Stimulated activated naive B cell treated with anti-CD40 and anti-IgM and Interleukin-4, amounts not matched to agents 10 μg/mL and 1 μg/mL and 100 μg/mL, for 72 hours (primary cell): ENCODE measurements at regions not wholly inside any gene's neighbourhood (a gene's known extent, or its start where the extent isn't known, plus 50 kb on each side); places are given as distances from the start of the nearest gene placed in this dataset.

Experiments used
- ATAC-seq, 2 donors: fragments of 150-1000 bp; cut with Tn5 transposase; replicated peaks; 2 replicates each; pipeline ENCODE4 v1.10.0; 2021; ENCODE audit warnings: moderate library complexity in 1 of 2
- DNase-seq: peaks from one replicate; pipeline ENCODE4 v3.0.0; 2021
- H3K27ac Mint-ChIP-seq: one replicate; pipeline ENCODE4 v1.8.0; 2022; ENCODE audit warnings: mild to moderate bottlenecking, mixed read lengths
- H3K27me3 Mint-ChIP-seq, 2 donors: one replicate each; pipeline ENCODE4 v1.8.0; 2022; ENCODE audit warnings: mixed read lengths in 2 of 2
- H3K36me3 Mint-ChIP-seq, 2 donors: one replicate each; pipeline ENCODE4 v1.8.0; 2022; ENCODE audit warnings: mixed read lengths in 2 of 2, mild to moderate bottlenecking in 1 of 2
- H3K4me1 Mint-ChIP-seq, 2 donors: one replicate each; pipeline ENCODE4 v1.8.0; 2022; ENCODE audit warnings: mixed read lengths in 2 of 2, mild to moderate bottlenecking in 1 of 2
- H3K4me3 Mint-ChIP-seq, 2 donors: one replicate each; pipeline ENCODE4 v1.8.0; 2022; ENCODE audit warnings: mild to moderate bottlenecking in 2 of 2, mixed read lengths in 2 of 2, moderate library complexity in 1 of 2
- H3K9me3 Mint-ChIP-seq, 2 donors: one replicate each; pipeline ENCODE4 v1.8.0; 2022; ENCODE audit warnings: mixed read lengths in 2 of 2, mild to moderate bottlenecking in 1 of 2

DNA sequence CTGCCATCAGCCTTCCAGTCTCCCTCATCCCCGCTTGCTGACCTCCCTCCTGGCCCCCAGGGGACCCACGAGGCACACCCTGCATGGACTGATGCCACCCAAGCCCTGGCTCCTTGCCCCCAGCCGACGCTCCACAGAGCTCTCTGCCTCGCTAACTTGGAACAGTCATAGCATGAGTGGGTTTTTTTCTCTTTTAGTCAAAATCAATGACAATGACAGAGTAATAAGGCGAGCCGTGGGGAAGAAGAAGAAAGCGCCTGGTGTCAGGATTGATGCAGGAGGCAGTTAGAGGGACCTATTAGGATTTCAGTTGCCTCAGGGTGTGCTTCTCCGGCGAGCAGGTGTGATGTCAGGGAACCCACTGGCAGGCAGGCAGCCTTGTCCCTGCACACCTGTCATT lies 176.3 kb upstream of the TNRC6C start:
- no peaks in the 10 kb centered on the region for H3K4me1 Mint-ChIP-seq
- peak in 1 of 2 donors; percentile 31 for ATAC-seq
- H3K9me3 Mint-ChIP-seq = no peaks in the 10 kb centered on the region
- peak overlapping the region; percentile 68 for H3K27ac Mint-ChIP-seq
- H3K36me3 Mint-ChIP-seq = no peaks in the 10 kb centered on the region
- peaks cover 44 to 60% of the 10 kb centered on the region in 2 donors for H3K27me3 Mint-ChIP-seq
- DNase-seq = no peak
- no peak overlapping the region for H3K4me3 Mint-ChIP-seq

DNA sequence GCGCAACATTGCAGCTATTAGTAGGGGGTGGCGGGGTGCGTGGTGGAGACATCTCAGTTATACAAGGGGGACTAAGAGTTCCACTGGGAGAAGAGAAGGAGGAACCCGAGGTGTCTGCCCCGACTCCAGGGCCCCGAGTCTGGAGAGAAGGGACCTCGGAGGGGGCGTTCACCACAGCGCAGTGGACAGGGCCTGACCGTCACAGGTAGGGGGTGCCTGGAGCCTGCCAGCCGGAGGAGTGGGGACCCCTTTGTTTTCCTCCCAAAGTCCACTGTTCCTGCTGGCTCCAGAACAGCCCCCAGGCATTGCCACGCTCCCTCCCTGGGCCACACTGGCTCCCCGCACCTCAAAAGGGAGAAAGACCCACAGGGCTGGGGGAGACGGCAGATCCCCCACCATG lies 175.9 kb upstream of the TNRC6C start:
- H3K27ac Mint-ChIP-seq = peak overlapping the region; percentile 68
- H3K9me3 Mint-ChIP-seq = no peaks in the 10 kb centered on the region
- no peak overlapping the region for H3K4me3 Mint-ChIP-seq
- no peak for ATAC-seq
- H3K27me3 Mint-ChIP-seq = peaks cover 48 to 63% of the 10 kb centered on the region in 2 donors
- no peaks in the 10 kb centered on the region for H3K4me1 Mint-ChIP-seq
- no peaks in the 10 kb centered on the region for H3K36me3 Mint-ChIP-seq
- DNase-seq = no peak

DNA sequence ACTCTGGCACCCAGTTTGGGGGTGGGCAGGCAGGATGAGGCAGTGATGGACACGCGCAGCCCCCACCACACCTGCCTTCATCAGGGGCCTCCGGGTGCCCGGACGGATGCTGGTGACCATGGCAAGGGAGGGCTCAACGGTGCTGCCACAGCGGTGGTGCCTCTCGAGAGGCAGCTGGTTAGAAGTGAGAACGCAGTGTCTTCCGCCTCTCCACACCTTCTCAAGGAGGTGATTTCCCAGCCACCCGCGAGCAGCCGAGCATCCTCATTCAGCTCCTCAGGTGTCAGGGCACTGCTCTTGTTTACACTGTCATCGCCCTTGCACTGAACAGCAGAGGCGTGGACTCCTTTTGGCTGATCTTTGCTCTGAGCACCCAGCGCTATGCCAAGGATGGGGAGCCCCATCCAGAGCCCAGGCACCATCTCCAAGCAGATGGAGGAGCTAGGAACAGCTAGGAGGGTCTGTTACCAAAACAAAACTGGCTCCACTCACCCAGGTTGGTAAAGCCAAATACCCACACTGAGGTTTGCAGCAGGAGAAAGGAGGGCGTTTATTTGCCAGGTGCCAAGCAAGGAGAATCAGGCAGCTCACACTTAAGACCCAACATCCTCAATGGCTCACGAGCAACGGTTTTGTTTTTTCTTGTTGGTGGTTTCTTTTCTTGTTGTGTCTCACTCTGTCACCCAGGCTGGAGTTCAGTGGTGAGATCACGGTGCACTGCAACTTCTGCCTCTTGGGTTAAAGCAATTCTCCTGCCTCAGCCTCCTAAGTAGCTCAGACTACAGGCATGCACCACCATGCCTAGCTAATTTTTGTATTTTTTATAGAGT lies 174.3 kb upstream of the TNRC6C start:
- Mint-ChIP-seq H3K9me3 (no peaks in the 10 kb centered on the region), H3K27ac (no peak overlapping the region), H3K36me3 (no peaks in the 10 kb centered on the region), H3K27me3 (peaks cover 48 to 77% of the 10 kb centered on the region in 2 donors), H3K4me3 (no peak overlapping the region), H3K4me1 (peaks cover 0 to 1% of the 10 kb centered on the region in 2 donors)
- ATAC-seq = peak in 1 of 2 donors; percentile 60
- DNase-seq = peak; percentile 7

DNA sequence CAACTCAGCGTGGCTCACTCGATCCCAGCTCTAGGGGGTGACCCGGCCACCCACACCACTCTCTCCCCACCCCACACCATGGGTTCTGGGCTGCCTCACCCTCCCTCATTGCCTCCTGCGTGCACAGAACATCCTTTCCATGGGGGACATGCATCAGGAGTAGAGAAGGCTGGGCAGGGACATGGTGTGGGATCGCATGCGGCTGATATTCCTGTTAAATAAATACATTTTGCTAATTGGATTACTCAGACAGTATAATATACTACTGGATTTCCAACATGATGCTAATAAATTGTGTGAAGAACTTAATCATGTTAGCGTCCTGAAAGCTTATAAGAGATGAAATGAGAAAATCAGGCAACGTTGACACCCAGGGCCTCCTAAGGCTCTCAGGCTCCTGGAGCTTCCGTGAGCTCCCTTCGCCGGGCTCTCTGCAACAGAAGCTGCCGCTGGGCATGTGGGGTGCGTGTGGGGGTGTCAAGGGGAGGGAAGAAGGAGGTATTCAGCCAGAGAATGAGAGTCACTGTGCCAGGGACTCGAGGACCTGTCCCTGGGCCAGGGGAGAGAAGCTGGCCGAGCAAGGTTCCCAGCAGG lies 173.1 kb upstream of the TNRC6C start:
- ATAC-seq (no peak), DNase-seq (no peak)
- Mint-ChIP-seq H3K9me3 (no peaks in the 10 kb centered on the region), H3K4me1 (peaks cover 0 to 2% of the 10 kb centered on the region in 2 donors), H3K4me3 (no peak overlapping the region), H3K27ac (no peak overlapping the region), H3K36me3 (no peaks in the 10 kb centered on the region), H3K27me3 (peaks cover 55 to 72% of the 10 kb centered on the region in 2 donors)

DNA sequence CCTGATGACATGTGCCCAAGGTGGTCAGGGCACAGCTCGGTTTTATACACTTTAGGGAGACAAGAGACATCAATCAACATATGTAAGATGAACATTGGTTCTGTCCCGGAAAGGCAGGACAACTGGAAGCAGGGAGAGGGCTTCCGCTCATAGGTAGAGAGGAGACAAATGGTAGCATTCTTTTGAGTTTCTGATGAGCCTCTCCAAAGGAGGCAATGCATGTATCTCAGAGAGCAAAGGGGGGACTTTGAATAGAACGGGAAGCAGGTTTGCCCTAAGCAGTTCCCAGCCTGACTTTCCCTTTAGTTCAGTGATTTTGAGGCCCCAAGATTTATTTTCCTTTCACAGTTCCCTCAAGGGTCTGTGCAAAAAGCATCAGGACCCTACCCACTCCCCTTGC lies 172.4 kb upstream of the TNRC6C start:
- ATAC-seq (no peak), DNase-seq (no peak)
- Mint-ChIP-seq H3K4me1 (peaks cover 0 to 2% of the 10 kb centered on the region in 2 donors), H3K27ac (no peak overlapping the region), H3K27me3 (peaks cover 52 to 69% of the 10 kb centered on the region in 2 donors), H3K9me3 (no peaks in the 10 kb centered on the region), H3K4me3 (no peak overlapping the region), H3K36me3 (no peaks in the 10 kb centered on the region)

DNA sequence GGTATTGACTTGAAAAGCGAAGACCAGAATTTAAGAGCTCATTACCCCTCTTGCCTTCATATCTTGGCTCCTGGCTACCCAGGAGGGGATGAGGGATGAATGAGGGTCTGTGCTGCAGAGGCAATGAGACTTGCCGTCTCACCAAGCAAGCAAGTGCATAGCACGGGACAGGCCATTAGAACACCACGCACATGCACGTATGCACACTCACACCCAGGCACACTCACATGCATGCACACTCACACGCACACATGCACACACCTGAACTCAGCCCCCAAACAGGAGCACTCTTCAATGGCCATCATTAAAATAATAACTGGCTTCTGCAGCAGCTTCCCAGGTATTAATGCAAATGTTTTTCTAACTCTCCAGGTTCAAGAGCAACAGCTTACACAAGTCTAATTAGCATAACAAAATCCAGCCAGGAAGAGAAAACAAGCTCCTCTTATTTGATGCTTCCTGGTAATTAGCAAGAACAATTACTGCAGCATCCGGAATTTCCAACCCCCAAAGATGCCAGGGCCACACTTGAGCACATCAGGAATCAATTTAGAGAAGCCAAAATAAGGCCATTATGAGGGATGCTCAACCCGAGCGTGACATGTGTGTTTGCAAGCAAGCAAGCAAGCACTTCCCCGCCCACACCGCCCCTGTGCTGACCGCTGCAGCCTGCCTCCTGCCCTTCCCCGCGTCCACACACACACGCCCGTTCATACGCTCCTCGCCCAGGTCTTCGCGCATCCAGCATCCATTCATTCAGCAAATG lies 171.6 kb upstream of the TNRC6C start:
- ATAC-seq = no peak
- Mint-ChIP-seq H3K36me3 (no peaks in the 10 kb centered on the region), H3K27ac (no peak overlapping the region), H3K4me1 (peaks cover 0 to 2% of the 10 kb centered on the region in 2 donors), H3K4me3 (no peak overlapping the region), H3K27me3 (peaks cover 51 to 67% of the 10 kb centered on the region in 2 donors), H3K9me3 (no peaks in the 10 kb centered on the region)
- no peak for DNase-seq

DNA sequence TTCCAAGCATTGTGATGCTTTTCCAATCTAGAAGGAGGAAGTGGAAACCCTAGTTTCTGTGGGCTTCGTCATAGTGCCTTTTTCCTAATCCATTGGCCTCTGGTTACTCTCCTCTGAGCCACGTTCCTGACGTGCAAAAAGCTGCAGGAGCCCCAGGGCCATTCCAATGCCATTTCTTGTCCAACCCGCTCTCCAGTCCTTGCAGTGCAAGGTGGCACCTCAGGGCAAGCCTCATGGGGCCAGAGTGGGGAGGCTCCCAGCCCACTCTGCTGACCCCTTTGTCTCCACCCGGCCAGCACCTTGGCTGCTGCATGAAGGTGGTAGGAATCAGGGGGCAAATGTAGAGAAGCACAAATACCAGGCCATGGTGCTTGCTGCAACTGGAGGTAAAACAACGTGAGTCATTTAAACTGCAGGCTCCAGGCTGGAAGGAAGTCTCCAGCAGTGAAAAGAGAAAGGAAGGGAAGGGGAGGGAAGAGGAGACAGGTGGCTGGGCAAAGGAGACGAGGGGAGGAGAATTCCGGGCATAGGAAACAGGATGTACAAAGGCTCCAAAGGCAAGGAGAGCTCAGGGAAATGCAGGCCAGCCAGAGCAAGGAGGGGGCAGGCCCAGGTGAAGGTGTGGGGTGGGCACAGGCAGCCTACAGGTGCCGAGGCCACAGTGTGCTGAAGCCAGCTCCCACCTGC lies 168.2 kb upstream of the TNRC6C start:
- Mint-ChIP-seq H3K9me3 (no peaks in the 10 kb centered on the region), H3K36me3 (no peaks in the 10 kb centered on the region), H3K4me3 (no peak overlapping the region), H3K27me3 (peaks cover 50 to 79% of the 10 kb centered on the region in 2 donors), H3K27ac (no peak overlapping the region), H3K4me1 (peaks cover 0 to 5% of the 10 kb centered on the region in 2 donors)
- no peak for DNase-seq
- ATAC-seq = no peak

DNA sequence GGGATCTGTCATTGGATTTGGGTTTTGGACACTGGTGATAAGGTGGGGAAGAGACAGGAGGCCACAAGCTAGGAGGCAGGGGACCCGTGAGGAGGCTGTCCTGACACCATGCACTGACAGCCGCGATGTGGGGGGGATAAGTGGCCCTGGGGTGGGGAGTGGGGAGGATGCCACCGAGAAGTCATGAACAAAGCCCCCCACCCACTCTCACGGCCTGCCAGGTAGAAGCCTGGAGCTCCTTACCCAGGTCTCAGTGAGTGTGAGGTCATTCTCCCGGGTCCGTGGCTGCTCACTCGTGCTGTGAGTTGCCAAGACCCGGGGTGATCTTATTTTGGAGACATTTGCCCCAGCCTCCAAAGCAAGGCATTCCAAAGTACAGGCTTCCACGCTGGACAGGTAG lies 165.9 kb upstream of the TNRC6C start:
- H3K27me3 Mint-ChIP-seq = peaks cover 44 to 78% of the 10 kb centered on the region in 2 donors
- DNase-seq = no peak
- no peaks in the 10 kb centered on the region for H3K36me3 Mint-ChIP-seq
- no peak overlapping the region for H3K4me3 Mint-ChIP-seq
- no peak for ATAC-seq
- no peaks in the 10 kb centered on the region for H3K9me3 Mint-ChIP-seq
- H3K27ac Mint-ChIP-seq = no peak overlapping the region
- H3K4me1 Mint-ChIP-seq = peaks cover 0 to 5% of the 10 kb centered on the region in 2 donors

DNA sequence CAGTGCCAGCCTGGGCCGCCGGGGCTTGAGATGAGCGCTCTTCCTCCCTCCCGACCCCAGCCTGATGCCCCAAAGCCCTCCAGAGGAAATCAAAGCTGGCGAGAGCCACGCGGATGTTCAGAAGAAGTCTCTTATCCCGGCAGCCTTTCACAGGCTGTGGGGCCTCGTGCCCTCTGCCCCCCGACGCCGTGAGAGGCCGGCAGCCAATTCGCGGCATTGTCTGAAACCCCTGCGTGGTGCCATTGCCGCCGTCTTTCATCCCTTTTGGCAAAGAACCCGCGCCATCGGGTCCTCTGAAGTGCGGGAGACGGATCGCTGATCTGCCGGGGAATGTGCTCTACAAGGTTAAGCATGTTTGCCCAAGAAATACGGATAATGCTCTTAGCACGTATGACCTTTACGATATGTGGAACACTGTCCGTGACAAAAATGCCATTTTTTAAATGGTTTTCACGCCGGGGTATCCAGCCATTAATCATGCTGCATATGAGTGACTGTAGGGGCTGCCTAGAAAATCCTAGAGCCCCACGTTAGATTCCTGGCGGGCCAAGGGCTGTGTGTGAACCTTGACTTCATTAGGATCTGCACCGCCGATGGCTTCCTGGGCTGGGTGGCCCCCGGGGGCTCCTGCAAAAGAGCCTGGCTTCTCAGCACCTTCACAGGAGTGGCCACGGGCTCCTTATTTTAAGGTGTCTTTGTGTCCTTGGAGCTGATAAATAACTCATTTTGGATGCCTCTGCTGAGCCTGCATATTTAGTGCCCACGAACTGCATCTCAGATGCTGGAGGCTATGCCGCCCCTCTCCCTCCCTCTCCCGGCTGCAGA lies 165.1 kb upstream of the TNRC6C start:
- Mint-ChIP-seq H3K4me3 (no peak overlapping the region), H3K36me3 (no peaks in the 10 kb centered on the region), H3K27ac (no peak overlapping the region), H3K27me3 (peaks cover 43 to 78% of the 10 kb centered on the region in 2 donors), H3K9me3 (no peaks in the 10 kb centered on the region), H3K4me1 (peaks cover 0 to 5% of the 10 kb centered on the region in 2 donors)
- DNase-seq (no peak), ATAC-seq (no peak)

DNA sequence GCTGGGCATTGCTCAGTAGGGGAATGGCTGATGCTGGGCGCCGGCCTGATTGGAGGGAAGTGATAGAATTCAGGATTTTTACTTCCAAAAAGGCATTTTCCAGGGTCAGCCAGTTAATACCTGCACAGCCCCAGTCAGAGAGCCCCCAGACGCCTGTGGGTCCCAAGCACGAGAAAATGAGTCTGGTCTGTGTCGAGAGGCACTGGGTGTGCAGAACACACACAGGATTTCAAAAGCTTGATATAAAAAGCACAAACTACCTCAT lies 164.6 kb upstream of the TNRC6C start:
- H3K4me1 Mint-ChIP-seq = peaks cover 0 to 5% of the 10 kb centered on the region in 2 donors

DNA sequence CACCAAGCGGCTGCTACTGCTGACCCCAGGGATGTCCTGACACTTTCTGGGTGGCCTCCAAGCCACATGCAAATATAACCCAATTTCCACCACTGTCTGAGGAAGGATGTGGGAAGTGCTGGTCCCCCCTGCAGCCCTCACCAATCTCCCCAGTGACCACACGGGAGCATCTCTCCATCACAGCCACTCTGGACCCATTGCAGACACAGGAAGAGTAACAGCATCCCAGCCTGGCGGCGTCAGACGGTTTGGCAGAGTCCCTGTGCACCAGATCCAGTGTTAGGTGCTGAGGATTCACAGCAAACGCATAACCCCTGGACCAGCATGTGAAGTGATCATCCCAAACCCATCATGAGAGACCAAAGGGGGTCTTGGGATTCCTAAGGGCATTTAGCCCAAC lies 163.7 kb upstream of the TNRC6C start:
- peaks cover 0 to 3% of the 10 kb centered on the region in 2 donors for H3K4me1 Mint-ChIP-seq
- no peak overlapping the region for H3K4me3 Mint-ChIP-seq
- H3K9me3 Mint-ChIP-seq = no peaks in the 10 kb centered on the region
- peaks cover 45 to 79% of the 10 kb centered on the region in 2 donors for H3K27me3 Mint-ChIP-seq
- H3K27ac Mint-ChIP-seq = no peak overlapping the region
- no peak for DNase-seq
- H3K36me3 Mint-ChIP-seq = no peaks in the 10 kb centered on the region
- ATAC-seq = no peak

More for the DNA sequence above, 164.6 kb upstream of the TNRC6C start:
- Mint-ChIP-seq H3K36me3 (no peaks in the 10 kb centered on the region), H3K9me3 (no peaks in the 10 kb centered on the region), H3K27me3 (peaks cover 44 to 79% of the 10 kb centered on the region in 2 donors), H3K4me3 (no peak overlapping the region), H3K27ac (no peak overlapping the region)
- no peak for DNase-seq
- ATAC-seq = no peak

DNA sequence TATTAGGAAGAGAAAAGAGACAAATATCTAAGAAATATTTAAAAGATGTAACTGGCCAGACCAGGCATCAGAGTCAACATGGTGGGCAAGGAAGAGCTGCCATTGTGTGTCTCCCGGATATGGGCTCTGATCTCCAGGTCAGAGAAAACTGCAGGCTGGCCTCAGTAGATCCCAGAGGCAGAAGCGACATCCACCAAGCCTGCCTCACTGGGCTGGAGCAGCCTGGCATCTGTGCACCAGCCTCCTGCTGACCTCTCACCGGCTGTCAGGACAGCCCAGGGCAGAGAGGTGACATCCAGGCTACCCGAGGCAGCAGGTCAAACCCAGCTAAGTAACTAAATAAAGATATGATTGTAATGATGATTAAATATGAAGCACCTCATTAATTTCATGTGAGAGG lies 162.8 kb upstream of the TNRC6C start:
- no peak overlapping the region for H3K27ac Mint-ChIP-seq

DNA sequence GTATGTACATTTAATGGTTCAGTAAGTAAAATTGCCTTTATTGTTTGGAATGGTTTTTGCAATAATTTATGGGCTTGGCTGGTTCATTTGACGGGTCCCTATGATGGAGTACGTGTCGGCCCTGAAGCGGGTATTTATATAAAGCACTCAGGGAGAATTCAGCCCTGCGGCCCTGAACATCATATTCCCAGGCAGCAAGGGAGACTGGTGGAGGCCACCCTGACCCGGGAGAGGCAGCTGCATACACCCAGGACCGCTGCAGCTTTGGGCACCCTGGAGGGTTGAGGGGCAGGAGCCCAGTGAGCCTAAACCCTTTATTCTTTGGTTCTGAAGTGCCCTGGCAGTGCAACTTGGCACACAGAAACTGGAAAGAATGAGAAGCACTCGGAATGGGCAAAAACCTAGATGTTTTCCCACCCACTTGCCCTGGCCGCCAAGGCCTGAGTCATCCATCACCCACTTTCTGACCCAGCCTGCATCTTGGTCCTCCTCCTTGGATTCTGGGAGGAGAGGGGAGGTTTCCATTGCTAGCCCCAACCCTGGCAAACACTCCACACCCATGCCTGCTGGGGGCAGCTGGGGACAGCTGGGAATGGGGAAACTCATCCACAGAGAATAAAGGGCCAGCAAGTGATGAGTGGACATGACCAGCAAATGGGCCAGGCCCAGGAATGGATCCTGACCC lies 162.2 kb upstream of the TNRC6C start:
- Mint-ChIP-seq H3K27me3 (peaks cover 46 to 82% of the 10 kb centered on the region in 2 donors), H3K36me3 (no peaks in the 10 kb centered on the region), H3K4me3 (no peak overlapping the region), H3K27ac (no peak overlapping the region), H3K4me1 (peaks cover 0 to 3% of the 10 kb centered on the region in 2 donors), H3K9me3 (no peaks in the 10 kb centered on the region)
- ATAC-seq (no peak), DNase-seq (no peak)

More for the DNA sequence above, 162.8 kb upstream of the TNRC6C start:
- peaks cover 40 to 75% of the 10 kb centered on the region in 2 donors for H3K27me3 Mint-ChIP-seq
- H3K9me3 Mint-ChIP-seq = no peaks in the 10 kb centered on the region
- no peak overlapping the region for H3K4me3 Mint-ChIP-seq
- ATAC-seq (no peak), DNase-seq (no peak)
- no peaks in the 10 kb centered on the region for H3K36me3 Mint-ChIP-seq
- peaks cover 0 to 3% of the 10 kb centered on the region in 2 donors for H3K4me1 Mint-ChIP-seq
